GM12878 (cell line): ENCODE measurements at regions not wholly inside any gene's neighbourhood (a gene's known extent, or its start where the extent isn't known, plus 50 kb on each side); places are given as distances from the start of the nearest gene placed in this dataset.

Experiments used
- IKZF1 ChIP-seq: fragments of 450-650 bp; conservative IDR thresholded peaks from 2 replicates; pipeline ENCODE4 v1.6.1; 2017; ENCODE audit warnings: antibody characterized with exemption, mild to moderate bottlenecking
- MXI1 ChIP-seq: fragments of 150-350 bp; IDR thresholded peaks from 2 replicates; pipeline ENCODE4 v1.6.1; 2011; ENCODE audit warnings: low read depth, mild to moderate bottlenecking, inconsistent platforms, low read length, improper control_type of control experiment
- MYC ChIP-seq: IDR thresholded peaks from 2 replicates; pipeline ENCODE4 v1.6.1; 2011; ENCODE audit warnings: mild to moderate bottlenecking, low read length, moderate library complexity, inconsistent platforms; ENCODE audit not compliant: insufficient read depth, insufficient replicate concordance, insufficient read length, severe bottlenecking
- POLR2A ChIP-seq: IDR thresholded peaks from 2 replicates; pipeline ENCODE4 v1.6.1; 2011; ENCODE audit warnings: low read depth, mild to moderate bottlenecking, low read length
- SIN3A ChIP-seq: IDR thresholded peaks from 2 replicates; pipeline ENCODE4 v1.6.1; 2012; ENCODE audit warnings: low read depth, low read length, improper control_type of control experiment
- SMC3 ChIP-seq: IDR thresholded peaks from 2 replicates; pipeline ENCODE4 v1.6.1; 2011; ENCODE audit warnings: low read length, improper control_type of control experiment, borderline replicate concordance
- STAT1 ChIP-seq: fragments of 450-650 bp; conservative IDR thresholded peaks from 2 replicates; pipeline ENCODE4 v1.6.1; 2014; ENCODE audit warnings: antibody characterized with exemption, mild to moderate bottlenecking
- TF ChIP-seq, protein P1 (sequence below): IDR thresholded peaks from 2 replicates; pipeline ENCODE4 v1.6.1; 2011; ENCODE audit warnings: borderline replicate concordance, low read depth, mild to moderate bottlenecking, moderate library complexity, mixed read lengths, low read length; ENCODE audit not compliant: insufficient read depth; ENCODE audit errors: extremely low read length
- TF ChIP-seq, protein P2 (sequence below): IDR thresholded peaks from 2 replicates; pipeline ENCODE4 v1.6.1; 2012; ENCODE audit warnings: mild to moderate bottlenecking, low read depth, low read length
- TF ChIP-seq, protein P3 (sequence below), 3 experiments: IDR thresholded peaks in 2 of 3; conservative IDR thresholded peaks in 1 of 3; 2 replicates each; pipeline ENCODE4 v1.5.1; 2011; ENCODE audit warnings: low read depth in 3 of 3, low read length in 3 of 3, mild to moderate bottlenecking in 3 of 3, control low read depth in 2 of 3, moderate library complexity in 2 of 3, inconsistent platforms in 1 of 3, mixed read lengths in 1 of 3; ENCODE audit not compliant: control insufficient read depth in 2 of 3, insufficient read depth in 1 of 3; ENCODE audit errors: extremely low read depth in 1 of 3
- TF ChIP-seq, protein P4 (sequence below): IDR thresholded peaks from 2 replicates; pipeline ENCODE4 v1.6.1; 2012; ENCODE audit warnings: low read length, inconsistent platforms

DNA sequence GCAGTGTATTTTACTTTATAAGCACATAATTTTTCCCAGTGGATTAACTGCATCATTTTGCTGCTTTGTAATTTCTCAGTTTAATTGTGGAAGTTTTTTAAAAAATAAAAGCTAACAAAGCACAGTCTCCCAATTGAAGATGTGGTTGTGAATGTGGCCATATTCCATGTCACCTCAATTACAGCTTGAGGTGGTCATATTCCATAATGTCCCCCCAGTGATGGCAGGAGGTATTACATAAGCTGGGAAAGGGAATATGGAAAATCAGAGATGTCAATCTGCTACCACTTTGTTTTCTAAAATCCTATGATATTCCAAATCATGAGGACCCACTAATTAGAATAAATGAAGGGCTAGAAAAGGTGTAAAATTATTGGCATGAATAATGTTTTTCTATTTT is 1672.0 kb upstream of the CDH9 start:
- TF ChIP-seq SIN3A: no peak
- no peak for TF ChIP-seq POLR2A
- TF ChIP-seq, protein P1, sequence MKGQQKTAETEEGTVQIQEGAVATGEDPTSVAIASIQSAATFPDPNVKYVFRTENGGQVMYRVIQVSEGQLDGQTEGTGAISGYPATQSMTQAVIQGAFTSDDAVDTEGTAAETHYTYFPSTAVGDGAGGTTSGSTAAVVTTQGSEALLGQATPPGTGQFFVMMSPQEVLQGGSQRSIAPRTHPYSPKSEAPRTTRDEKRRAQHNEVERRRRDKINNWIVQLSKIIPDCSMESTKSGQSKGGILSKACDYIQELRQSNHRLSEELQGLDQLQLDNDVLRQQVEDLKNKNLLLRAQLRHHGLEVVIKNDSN: no peak
- TF ChIP-seq MXI1: no peak
- TF ChIP-seq, protein P2, sequence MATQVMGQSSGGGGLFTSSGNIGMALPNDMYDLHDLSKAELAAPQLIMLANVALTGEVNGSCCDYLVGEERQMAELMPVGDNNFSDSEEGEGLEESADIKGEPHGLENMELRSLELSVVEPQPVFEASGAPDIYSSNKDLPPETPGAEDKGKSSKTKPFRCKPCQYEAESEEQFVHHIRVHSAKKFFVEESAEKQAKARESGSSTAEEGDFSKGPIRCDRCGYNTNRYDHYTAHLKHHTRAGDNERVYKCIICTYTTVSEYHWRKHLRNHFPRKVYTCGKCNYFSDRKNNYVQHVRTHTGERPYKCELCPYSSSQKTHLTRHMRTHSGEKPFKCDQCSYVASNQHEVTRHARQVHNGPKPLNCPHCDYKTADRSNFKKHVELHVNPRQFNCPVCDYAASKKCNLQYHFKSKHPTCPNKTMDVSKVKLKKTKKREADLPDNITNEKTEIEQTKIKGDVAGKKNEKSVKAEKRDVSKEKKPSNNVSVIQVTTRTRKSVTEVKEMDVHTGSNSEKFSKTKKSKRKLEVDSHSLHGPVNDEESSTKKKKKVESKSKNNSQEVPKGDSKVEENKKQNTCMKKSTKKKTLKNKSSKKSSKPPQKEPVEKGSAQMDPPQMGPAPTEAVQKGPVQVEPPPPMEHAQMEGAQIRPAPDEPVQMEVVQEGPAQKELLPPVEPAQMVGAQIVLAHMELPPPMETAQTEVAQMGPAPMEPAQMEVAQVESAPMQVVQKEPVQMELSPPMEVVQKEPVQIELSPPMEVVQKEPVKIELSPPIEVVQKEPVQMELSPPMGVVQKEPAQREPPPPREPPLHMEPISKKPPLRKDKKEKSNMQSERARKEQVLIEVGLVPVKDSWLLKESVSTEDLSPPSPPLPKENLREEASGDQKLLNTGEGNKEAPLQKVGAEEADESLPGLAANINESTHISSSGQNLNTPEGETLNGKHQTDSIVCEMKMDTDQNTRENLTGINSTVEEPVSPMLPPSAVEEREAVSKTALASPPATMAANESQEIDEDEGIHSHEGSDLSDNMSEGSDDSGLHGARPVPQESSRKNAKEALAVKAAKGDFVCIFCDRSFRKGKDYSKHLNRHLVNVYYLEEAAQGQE: no peak
- no peak for TF ChIP-seq IKZF1
- TF ChIP-seq, protein P3, sequence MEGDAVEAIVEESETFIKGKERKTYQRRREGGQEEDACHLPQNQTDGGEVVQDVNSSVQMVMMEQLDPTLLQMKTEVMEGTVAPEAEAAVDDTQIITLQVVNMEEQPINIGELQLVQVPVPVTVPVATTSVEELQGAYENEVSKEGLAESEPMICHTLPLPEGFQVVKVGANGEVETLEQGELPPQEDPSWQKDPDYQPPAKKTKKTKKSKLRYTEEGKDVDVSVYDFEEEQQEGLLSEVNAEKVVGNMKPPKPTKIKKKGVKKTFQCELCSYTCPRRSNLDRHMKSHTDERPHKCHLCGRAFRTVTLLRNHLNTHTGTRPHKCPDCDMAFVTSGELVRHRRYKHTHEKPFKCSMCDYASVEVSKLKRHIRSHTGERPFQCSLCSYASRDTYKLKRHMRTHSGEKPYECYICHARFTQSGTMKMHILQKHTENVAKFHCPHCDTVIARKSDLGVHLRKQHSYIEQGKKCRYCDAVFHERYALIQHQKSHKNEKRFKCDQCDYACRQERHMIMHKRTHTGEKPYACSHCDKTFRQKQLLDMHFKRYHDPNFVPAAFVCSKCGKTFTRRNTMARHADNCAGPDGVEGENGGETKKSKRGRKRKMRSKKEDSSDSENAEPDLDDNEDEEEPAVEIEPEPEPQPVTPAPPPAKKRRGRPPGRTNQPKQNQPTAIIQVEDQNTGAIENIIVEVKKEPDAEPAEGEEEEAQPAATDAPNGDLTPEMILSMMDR (IDR thresholded peaks at IDR 0.05 in 2 of 3, conservative IDR thresholded peaks at IDR 0.05 in 1 of 3; ENCODE audit: control insufficient read depth in 2 of 3, extremely low read depth in 1 of 3, insufficient read depth in 1 of 3, low read depth in 3 of 3, low read length in 3 of 3): no peak
- TF ChIP-seq SMC3: no peak
- no peak for TF ChIP-seq MYC
- TF ChIP-seq STAT1: no peak
- TF ChIP-seq, protein P4, sequence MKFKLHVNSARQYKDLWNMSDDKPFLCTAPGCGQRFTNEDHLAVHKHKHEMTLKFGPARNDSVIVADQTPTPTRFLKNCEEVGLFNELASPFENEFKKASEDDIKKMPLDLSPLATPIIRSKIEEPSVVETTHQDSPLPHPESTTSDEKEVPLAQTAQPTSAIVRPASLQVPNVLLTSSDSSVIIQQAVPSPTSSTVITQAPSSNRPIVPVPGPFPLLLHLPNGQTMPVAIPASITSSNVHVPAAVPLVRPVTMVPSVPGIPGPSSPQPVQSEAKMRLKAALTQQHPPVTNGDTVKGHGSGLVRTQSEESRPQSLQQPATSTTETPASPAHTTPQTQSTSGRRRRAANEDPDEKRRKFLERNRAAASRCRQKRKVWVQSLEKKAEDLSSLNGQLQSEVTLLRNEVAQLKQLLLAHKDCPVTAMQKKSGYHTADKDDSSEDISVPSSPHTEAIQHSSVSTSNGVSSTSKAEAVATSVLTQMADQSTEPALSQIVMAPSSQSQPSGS: no peak
